GM12878 (cell line): ENCODE measurements at regions not wholly inside any gene's neighbourhood (a gene's known extent, or its start where the extent isn't known, plus 50 kb on each side); places are given as distances from the start of the nearest gene placed in this dataset.
"Not testable (repeated sequence)": the region's sequence is repeated elsewhere in the genome, so short reads cannot be mapped to it uniquely, and the experiment has no call there.

ENCODE experiments used
- ATAC-seq: fragments of 200-7000 bp; cut with Tn5 transposase; 3 replicates; pipeline ENCODE4 v1.9.1; 2020; ENCODE audit warnings: mild to moderate bottlenecking, moderate library complexity
- BruUV-seq: library from RNA; stranded (reverse); fragments of 400-500 nt; replicated peaks from 2 replicates; lab custom pipeline; 2021; lab: Mats Ljungman, UMichigan
- CTCF ChIA-PET: fragments of 300-600 bp; sonication (Branson Sonifier 250); formaldehyde crosslinking; extraction: SDS; loops from one replicate; lab custom pipeline; 2021; ENCODE audit warnings: inconsistent platforms; lab: Yijun Ruan, JAX
- POLR2A ChIA-PET: fragments of 350-600 bp; formaldehyde crosslinking; extraction: SDS; loops from one replicate; lab custom pipeline; 2021; ENCODE audit warnings: inconsistent platforms; lab: Charles Lee
- RAD21 ChIA-PET: fragments of 300-600 bp; sonication (Branson Sonifier 250); formaldehyde crosslinking; loops from one replicate; lab custom pipeline; 2023; ENCODE audit warnings: antibody characterized with exemption; ENCODE audit not compliant: unreplicated experiment; lab: Charles Lee
- SMC1A ChIA-PET: fragments of 300-600 bp; sonication (Branson Sonifier 250); formaldehyde crosslinking; loops from one replicate; lab custom pipeline; 2023; ENCODE audit not compliant: unreplicated experiment, uncharacterized antibody; lab: Charles Lee
- DNase-seq: peaks from one replicate; pipeline ENCODE4 v3.0.0-alpha.2; 2011; ENCODE audit warnings: low read depth, low spot score
- FAIRE-seq: peaks from 3 replicates; lab custom pipeline; 2011; peaks lifted over from hg19 to GRCh38; lab: Jason Lieb, UNC
- H2AFZ ChIP-seq: 2 replicates; pipeline ENCODE4 v1.6.0; 2011; ENCODE audit warnings: low read depth, low read length, control low read depth; ENCODE audit not compliant: control insufficient read depth
- H3K27ac ChIP-seq: 2 replicates; pipeline ENCODE4 v1.5.1; 2011; ENCODE audit warnings: control low read depth; ENCODE audit not compliant: control insufficient read depth, insufficient read depth
- H3K27me3 ChIP-seq, 2 experiments: replicated peaks in 1 of 2; 2 replicates each; pipeline versions ENCODE4 v1.6.0 to v1.6.1; 2011; ENCODE audit warnings: low read length in 1 of 2; ENCODE audit not compliant: control insufficient read depth in 2 of 2, insufficient read depth in 2 of 2
- H3K36me3 ChIP-seq, 2 experiments: 2 replicates each; pipeline ENCODE4 v1.5.1; 2011; ENCODE audit warnings: low read length in 1 of 2; ENCODE audit not compliant: control insufficient read depth in 2 of 2, insufficient read depth in 2 of 2
- H3K4me1 ChIP-seq: 2 replicates; pipeline ENCODE4 v1.6.1; 2011; ENCODE audit warnings: mild to moderate bottlenecking, low read length, moderate library complexity, mixed read lengths; ENCODE audit not compliant: control insufficient read depth, insufficient read depth
- H3K4me2 ChIP-seq: 2 replicates; pipeline ENCODE4 v1.6.0; 2011; ENCODE audit warnings: control low read depth; ENCODE audit not compliant: control insufficient read depth, insufficient read depth
- H3K4me3 ChIP-seq: fragments of 200-600 bp; sonication (generic); 2 replicates; pipeline ENCODE4 v1.5.1; 2016
- H3K79me2 ChIP-seq: 2 replicates; pipeline ENCODE4 v1.6.0; 2011; ENCODE audit warnings: low read length; ENCODE audit not compliant: control insufficient read depth, insufficient read depth
- H3K9ac ChIP-seq: 2 replicates; pipeline ENCODE4 v1.8.0; 2011; ENCODE audit warnings: low read length, control low read depth, mixed read lengths; ENCODE audit not compliant: control insufficient read depth, insufficient read depth
- H3K9me3 ChIP-seq: replicated peaks from 3 replicates; pipeline ENCODE4 v1.5.1; 2011; ENCODE audit warnings: mild to moderate bottlenecking, low read length; ENCODE audit not compliant: control insufficient read depth, insufficient read depth
- H4K20me1 ChIP-seq: 2 replicates; pipeline ENCODE4 v1.6.0; 2011; ENCODE audit not compliant: control insufficient read depth, insufficient read depth
- FOXK2 ChIP-seq: fragments of 450-650 bp; IDR thresholded peaks from 2 replicates; pipeline ENCODE4 v1.6.1; 2017; ENCODE audit warnings: mild to moderate bottlenecking, moderate library complexity
- HDAC6 ChIP-seq: fragments of 200-600 bp; sonication (generic); IDR thresholded peaks from one replicate; pipeline ENCODE4 v1.8.0; 2017; ENCODE audit warnings: antibody characterized with exemption; ENCODE audit not compliant: unreplicated experiment
- POU2F2 ChIP-seq: IDR thresholded peaks from 3 replicates; pipeline ENCODE4 v1.6.1; 2011; ENCODE audit warnings: low read depth, mild to moderate bottlenecking, low read length, borderline replicate concordance
- WGBS: methylation state at CpG from one replicate; pipeline ENCODE4 v1.1.6; 2016; ENCODE audit warnings: low lambda C conversion rate; ENCODE audit not compliant: insufficient replicate concordance, insufficient coverage; ENCODE audit errors: missing lambda C conversion rate; 5-methylcytosine and 5-hydroxymethylcytosine counted together
- in situ Hi-C: fragments of 300-500 bp; cut with MboI; formaldehyde crosslinking; loops from 9 replicates; pipeline ENCODE4 v1.14.3; 2018; ENCODE audit warnings: mixed read lengths
- intact Hi-C: fragments of 100-400 bp; cut with micrococcal nuclease; formaldehyde crosslinking; loops from one replicate; pipeline ENCODE4 v1.14.2; 2022; ENCODE audit not compliant: unreplicated experiment

- TF ChIP-seq HDAC6 (no peak), FOXK2 (no peak), POU2F2 (no peak)
Measured at GRCh38 chrX:14997271-14997670, 124.0 kb downstream of the MOSPD2 start (continued).

GRCh38 chrX:14984425-14984824, 111.2 kb downstream of the MOSPD2 start:
- RAD21 ChIA-PET, H3K79me2 ChIP-seq, H3K27me3 ChIP-seq, H3K9ac ChIP-seq, CTCF ChIA-PET, H3K9me3 ChIP-seq, DNase-seq, H4K20me1 ChIP-seq, intact Hi-C loops, H3K36me3 ChIP-seq, FAIRE-seq, H3K4me2 ChIP-seq, BruUV-seq, in situ Hi-C loops, H3K4me1 ChIP-seq, H3K4me3 ChIP-seq, POLR2A ChIA-PET, SMC1A ChIA-PET, H2AFZ ChIP-seq, H3K27ac ChIP-seq, ATAC-seq: not testable (repeated sequence)
- WGBS, result 47% methylated on average over 5 of the region's 5 CpGs
